Testis (tissue), 2 donors: ENCODE measurements at regions not wholly inside any gene's neighbourhood (a gene's known extent, or its start where the extent isn't known, plus 50 kb on each side); places are given as distances from the start of the nearest gene placed in this dataset.

ENCODE experiments used
- CTCF ChIP-seq, 3 experiments: fragments of 450-650 bp in 2 of 3; fragments of 200-600 bp in 1 of 3; sonication (generic) in 1 of 3; IDR thresholded peaks; one replicate each; pipeline ENCODE4 v1.5.1; 2016 to 2019; ENCODE audit warnings: antibody characterized with exemption in 3 of 3, mild to moderate bottlenecking in 2 of 3, moderate library complexity in 1 of 3
- POLR2A ChIP-seq: fragments of 450-650 bp; IDR thresholded peaks from one replicate; pipeline ENCODE4 v1.6.1; 2017; ENCODE audit warnings: antibody characterized with exemption, mild to moderate bottlenecking, moderate library complexity

- no peak for TF ChIP-seq POLR2A
- TF ChIP-seq CTCF (IDR thresholded peaks at IDR 0.05) = no peak
Observed at GRCh38 chr6:45775026-45775697, 240.5 kb downstream of the CLIC5 start.
